ENCODE measurements at regions not wholly inside any gene's neighbourhood (a gene's known extent, or its start where the extent isn't known, plus 50 kb on each side); places are given as distances from the start of the nearest gene placed in this dataset.
"Not testable (repeated sequence)": the region's sequence is repeated elsewhere in the genome, so short reads cannot be mapped to it uniquely, and the experiment has no call there.

DNA sequence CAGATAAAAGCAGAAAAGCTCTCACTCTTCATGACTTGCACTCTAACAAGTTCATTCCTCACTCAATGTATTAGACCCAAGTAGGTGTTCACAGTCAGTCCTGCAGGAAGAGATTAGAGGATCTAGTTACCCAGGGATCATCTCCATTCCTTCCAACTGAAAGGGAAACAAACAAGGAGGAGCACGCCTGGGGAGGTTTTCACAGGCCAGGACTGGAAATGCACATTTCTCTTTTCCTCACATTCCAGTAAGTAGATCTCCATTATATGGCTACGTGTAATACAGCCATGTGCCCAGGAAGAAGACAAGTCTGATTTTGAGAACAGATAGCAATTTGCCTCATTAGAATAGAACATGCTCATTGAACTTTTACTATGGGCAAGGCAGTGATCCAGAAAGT is 1132.2 kb upstream of the FAM98A start:
- Histone ChIP-seq H3K27me3 (no peaks in the 10 kb centered on the region), H3K27ac (no peak overlapping the region), H3K4me3 (no peak overlapping the region), H3K4me1 (no peaks in the 10 kb centered on the region), H3K4me2 (no peak overlapping the region), H3K9me3 (no peaks in the 10 kb centered on the region), H3K9ac (no peak overlapping the region), H3K36me3 (no peaks in the 10 kb centered on the region), H4K20me1 (no peaks in the 10 kb centered on the region)
- no peak for TF ChIP-seq Cebpa-rat (IDR thresholded peaks at IDR 0.05)

DNA sequence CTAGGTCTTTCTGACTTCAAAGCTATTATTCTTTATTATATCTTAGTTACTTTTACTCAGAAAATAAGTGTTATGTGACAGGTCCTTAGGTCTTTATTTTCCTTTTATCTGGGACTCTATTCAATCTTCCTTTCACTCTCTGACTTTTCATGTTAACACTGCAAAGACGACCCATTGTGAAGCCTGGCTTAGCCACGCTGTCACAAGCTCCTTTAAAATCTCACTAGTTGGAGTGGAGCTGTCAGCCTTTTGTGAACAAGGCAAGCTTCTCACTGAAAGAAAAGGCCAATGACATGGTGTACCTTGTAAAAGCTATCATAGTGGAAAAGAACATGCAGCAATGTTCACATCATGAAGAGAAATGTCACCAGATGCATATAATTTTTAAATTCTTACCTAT is 1130.7 kb upstream of the FAM98A start:
- H3K27ac ChIP-seq: no peak overlapping the region
- no peak for TF ChIP-seq Cebpa-rat (IDR thresholded peaks at IDR 0.05)

DNA sequence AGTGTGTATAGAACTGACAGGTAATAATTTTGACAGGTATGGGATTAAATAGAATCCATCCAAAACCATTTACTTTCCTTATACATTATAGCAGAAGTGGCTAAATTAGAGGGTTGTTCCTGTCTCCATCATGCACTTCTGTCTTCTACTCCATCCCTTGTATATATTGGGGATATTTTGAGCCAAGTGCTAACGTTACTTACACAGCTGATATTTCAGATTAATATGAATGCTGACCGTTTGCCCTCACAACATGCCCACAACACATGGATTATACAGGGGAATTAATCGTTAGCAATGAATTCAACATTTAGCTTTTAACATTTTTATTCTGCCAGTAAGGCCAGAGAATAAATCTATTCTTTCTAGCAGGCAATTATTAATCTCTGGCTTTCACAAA is 1125.0 kb upstream of the FAM98A start:
- no peaks in the 10 kb centered on the region for H3K9me3 ChIP-seq
- no peak overlapping the region for H3K4me3 ChIP-seq
- no peaks in the 10 kb centered on the region for H3K4me1 ChIP-seq
- no peaks in the 10 kb centered on the region for H3K27me3 ChIP-seq
- H3K9ac ChIP-seq: no peak overlapping the region
- no peaks in the 10 kb centered on the region for H3K36me3 ChIP-seq
- no peak for TF ChIP-seq Cebpa-rat (IDR thresholded peaks at IDR 0.05)
- no peak overlapping the region for H3K4me2 ChIP-seq
- H3K27ac ChIP-seq: no peak overlapping the region
- no peaks in the 10 kb centered on the region for H4K20me1 ChIP-seq

More for the DNA sequence above, 1130.7 kb upstream of the FAM98A start:
- H3K4me3 ChIP-seq: no peak overlapping the region
- H3K36me3 ChIP-seq: no peaks in the 10 kb centered on the region
- H3K9me3 ChIP-seq: no peaks in the 10 kb centered on the region
- H3K9ac ChIP-seq: no peak overlapping the region
- H3K4me1 ChIP-seq: no peaks in the 10 kb centered on the region
- H3K4me2 ChIP-seq: no peak overlapping the region
- H3K27me3 ChIP-seq: no peaks in the 10 kb centered on the region
- H4K20me1 ChIP-seq: no peaks in the 10 kb centered on the region

DNA sequence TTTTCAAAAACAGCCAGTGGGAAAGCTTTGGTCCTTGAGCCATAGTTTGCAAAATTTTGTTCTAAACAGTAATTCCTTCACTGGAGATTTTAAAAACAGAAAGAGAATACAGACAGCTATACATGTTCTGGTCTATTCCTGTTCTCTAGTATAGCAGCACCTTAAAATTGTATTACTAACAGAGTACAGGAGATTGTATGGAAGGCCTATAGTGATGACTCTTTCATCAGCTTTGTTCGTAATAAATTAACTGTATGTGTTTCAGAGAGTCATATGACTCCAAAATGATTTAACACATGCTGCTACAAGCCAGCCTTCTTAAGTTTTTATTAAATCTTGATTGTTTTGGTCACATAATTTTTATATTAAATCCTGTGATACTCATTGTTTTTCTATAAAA is 1124.6 kb upstream of the FAM98A start:
- no peak overlapping the region for H3K27ac ChIP-seq
- H3K36me3 ChIP-seq: no peaks in the 10 kb centered on the region
- H3K4me1 ChIP-seq: no peaks in the 10 kb centered on the region
- no peaks in the 10 kb centered on the region for H3K9me3 ChIP-seq
- no peaks in the 10 kb centered on the region for H4K20me1 ChIP-seq
- no peak overlapping the region for H3K9ac ChIP-seq
- no peak overlapping the region for H3K4me2 ChIP-seq
- TF ChIP-seq Cebpa-rat (IDR thresholded peaks at IDR 0.05): no peak
- H3K27me3 ChIP-seq: no peaks in the 10 kb centered on the region
- H3K4me3 ChIP-seq: no peak overlapping the region

DNA sequence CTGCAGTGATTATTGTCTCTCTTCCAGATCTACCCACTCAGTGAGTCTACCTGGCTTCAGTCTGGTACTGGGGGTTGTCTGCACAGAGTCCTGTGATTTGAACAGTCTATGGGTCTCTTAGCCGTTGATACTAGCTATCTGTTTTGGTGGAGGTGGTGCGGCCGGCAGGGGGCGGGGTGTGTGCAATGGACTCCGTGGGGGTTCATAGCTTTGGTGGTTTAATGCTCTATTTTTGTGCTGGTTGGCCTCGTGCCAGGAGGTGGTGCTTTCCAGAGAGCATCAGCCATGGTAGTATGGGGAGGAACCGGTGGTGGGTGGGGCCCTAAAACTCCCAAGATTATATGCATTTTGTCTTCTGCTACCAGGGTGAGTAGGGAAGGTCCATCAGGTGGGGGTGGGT is 1120.1 kb upstream of the FAM98A start:
- no peak overlapping the region for H3K4me3 ChIP-seq
- no peaks in the 10 kb centered on the region for H3K36me3 ChIP-seq
- H3K4me2 ChIP-seq: no peak overlapping the region
- H3K9me3 ChIP-seq: no peaks in the 10 kb centered on the region
- H3K27ac ChIP-seq: no peak overlapping the region
- no peak for TF ChIP-seq Cebpa-rat (IDR thresholded peaks at IDR 0.05)
- no peaks in the 10 kb centered on the region for H4K20me1 ChIP-seq
- no peaks in the 10 kb centered on the region for H3K4me1 ChIP-seq
- H3K9ac ChIP-seq: no peak overlapping the region
- no peaks in the 10 kb centered on the region for H3K27me3 ChIP-seq

DNA sequence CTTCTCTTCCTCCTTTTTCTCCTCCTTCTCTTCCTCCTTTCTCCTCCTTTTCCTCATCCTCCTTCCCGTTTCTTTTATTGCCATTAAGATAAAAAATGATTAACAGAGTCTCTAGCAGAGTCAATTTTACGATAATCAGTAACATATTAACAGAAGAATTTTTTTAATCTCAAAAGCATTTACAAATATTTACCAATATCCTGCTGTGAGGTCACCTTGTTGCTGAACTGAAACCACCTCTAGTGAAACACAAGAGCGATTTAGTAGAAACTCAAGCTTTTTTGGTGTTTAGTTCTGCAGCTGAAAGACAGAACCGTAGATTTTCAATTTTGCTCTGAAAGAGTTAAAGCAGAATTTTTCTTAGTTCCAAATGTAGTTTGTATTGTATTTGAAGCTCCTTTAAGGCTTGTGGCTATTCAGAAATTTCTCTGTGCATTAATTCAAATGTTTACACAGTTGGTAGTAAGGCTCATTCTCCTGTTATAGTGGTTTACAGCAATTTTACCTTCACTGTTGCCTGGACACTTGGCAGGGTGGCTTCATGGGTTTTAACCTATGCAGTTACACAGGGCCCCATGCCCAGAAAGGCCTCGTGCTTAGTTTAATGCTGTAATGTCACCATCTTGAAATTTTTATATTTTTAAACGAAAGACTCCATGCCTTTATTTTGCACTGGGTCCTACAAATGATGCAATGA is 1106.6 kb upstream of the FAM98A start:
- no peak overlapping the region for H3K4me2 ChIP-seq
- H3K9me3 ChIP-seq: no peaks in the 10 kb centered on the region
- H3K36me3 ChIP-seq: no peaks in the 10 kb centered on the region
- H3K4me3 ChIP-seq: no peak overlapping the region
- TF ChIP-seq Cebpa-rat (IDR thresholded peaks at IDR 0.05): no peak
- no peaks in the 10 kb centered on the region for H3K27me3 ChIP-seq
- no peaks in the 10 kb centered on the region for H4K20me1 ChIP-seq
- H3K27ac ChIP-seq: no peak overlapping the region
- H3K4me1 ChIP-seq: no peaks in the 10 kb centered on the region
- H3K9ac ChIP-seq: no peak overlapping the region

DNA sequence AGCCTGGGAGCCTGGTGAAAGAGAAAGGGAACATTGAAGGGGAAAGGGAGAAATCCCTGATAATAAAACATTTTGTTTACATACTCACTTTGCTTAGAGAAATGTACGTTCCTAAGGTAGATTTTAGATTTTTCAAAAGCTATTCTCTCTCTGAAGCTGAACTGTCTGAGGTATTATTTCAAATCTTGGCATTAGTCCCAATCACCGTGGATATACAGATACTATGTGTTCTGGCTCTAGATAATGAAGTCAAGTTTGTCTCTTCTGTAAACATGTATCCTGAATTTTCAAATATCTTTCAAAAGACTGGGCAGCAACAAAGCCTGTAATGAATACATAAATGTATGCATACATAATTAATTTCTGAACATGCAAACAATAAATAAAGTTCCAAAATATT is 1104.2 kb upstream of the FAM98A start:
- Histone ChIP-seq H3K27ac (no peak overlapping the region), H3K4me1 (no peaks in the 10 kb centered on the region), H3K36me3 (no peaks in the 10 kb centered on the region), H4K20me1 (no peaks in the 10 kb centered on the region), H3K9me3 (no peaks in the 10 kb centered on the region), H3K4me3 (no peak overlapping the region), H3K9ac (no peak overlapping the region), H3K4me2 (no peak overlapping the region), H3K27me3 (no peaks in the 10 kb centered on the region)
- no peak for TF ChIP-seq Cebpa-rat (IDR thresholded peaks at IDR 0.05)

DNA sequence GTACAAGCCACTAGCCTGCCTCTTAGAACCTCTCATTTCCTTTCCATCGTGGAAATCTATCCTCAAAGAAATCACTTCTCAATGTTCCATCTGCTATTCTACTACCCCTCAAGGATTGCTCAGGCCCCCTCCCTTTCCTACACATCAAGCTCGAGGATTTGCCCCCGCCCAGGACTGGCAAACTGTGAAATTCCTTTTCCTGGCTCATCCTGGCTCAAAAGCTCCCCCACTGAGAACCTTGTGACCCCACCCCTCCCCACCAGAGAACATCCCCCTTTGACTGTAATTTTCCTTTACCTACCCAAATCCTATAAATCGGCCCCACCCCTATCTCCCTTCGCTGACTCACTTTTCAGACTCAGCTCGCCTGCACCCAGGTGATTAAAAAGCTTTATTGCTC is 1103.3 kb upstream of the FAM98A start:
- H3K4me2 ChIP-seq, H3K4me1 ChIP-seq, H3K27ac ChIP-seq: not testable (repeated sequence)

DNA sequence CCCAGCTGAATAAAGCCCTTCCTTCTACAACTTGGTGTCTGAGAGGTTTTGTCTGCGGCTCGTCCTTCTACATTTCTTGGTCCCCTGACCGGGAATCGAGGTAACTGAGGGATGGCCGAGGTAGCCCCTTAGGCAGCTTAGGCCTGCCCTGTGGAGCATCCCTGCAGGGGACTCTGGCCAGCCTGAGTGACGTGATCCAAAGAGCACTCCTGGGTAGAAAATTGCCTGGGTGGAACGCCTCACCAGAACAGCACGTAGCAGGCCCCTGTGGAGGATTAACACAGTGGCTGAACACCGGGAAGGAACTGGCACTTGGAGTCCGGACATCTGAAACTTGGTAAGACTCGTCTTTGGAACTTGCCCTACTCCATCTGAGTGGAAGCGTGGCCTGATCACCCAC is 1078.5 kb upstream of the FAM98A start:
- not testable (repeated sequence) for H3K27me3 ChIP-seq, H3K36me3 ChIP-seq, H3K4me3 ChIP-seq, H3K27ac ChIP-seq, H3K9me3 ChIP-seq, H4K20me1 ChIP-seq, H3K4me1 ChIP-seq, H3K4me2 ChIP-seq, H3K9ac ChIP-seq

More for the DNA sequence above, 1103.3 kb upstream of the FAM98A start:
- not testable (repeated sequence) for H3K9ac ChIP-seq, H3K36me3 ChIP-seq, H3K4me3 ChIP-seq, H4K20me1 ChIP-seq, H3K27me3 ChIP-seq, H3K9me3 ChIP-seq

DNA sequence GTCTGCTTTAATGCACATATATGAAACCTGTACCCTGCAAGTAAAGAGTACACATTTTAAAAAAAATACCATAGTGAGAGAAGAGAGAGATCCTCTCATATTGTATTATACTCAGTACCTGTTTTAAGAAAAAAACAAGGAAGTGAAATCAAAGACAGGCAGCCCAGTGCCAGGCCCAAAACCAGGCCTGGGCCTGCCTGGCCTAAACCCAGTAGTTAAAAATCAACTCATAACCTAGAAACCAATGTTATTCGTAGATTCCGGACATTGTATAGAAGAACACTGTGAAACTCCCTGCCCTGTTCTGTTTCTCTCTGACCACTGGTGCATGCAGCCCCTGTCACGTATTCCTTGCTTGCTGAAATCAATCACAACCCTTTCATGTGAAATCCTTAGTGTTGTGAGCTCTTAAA is 1078.0 kb upstream of the FAM98A start:
- not testable (repeated sequence) for H3K27me3 ChIP-seq, H3K36me3 ChIP-seq, H3K27ac ChIP-seq, H3K4me1 ChIP-seq, H3K4me3 ChIP-seq, H4K20me1 ChIP-seq, H3K4me2 ChIP-seq, H3K9me3 ChIP-seq, H3K9ac ChIP-seq

DNA sequence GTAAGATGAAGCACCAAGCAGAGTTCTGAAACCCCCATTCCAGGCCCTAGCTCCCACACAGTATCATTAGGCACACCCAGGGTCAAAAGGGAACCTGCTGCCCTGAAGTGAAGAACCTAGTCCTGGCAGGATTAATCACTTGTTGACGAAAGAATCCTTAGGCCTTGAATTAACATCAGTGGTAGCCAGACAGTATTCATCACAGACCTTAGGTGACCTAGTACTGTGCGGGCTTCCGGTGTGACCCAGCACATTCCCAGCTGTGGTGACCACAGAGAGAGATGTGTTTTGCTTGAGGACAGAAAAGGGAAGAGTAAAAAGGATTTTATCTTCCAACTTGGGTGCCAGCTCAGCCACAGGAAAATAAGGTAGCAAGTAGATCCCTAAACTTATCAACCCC is 1071.4 kb upstream of the FAM98A start:
- no peak overlapping the region for H3K4me3 ChIP-seq
- no peak overlapping the region for H3K9ac ChIP-seq
- H3K9me3 ChIP-seq: no peaks in the 10 kb centered on the region
- H3K27ac ChIP-seq: no peak overlapping the region
- no peak for TF ChIP-seq Cebpa-rat (IDR thresholded peaks at IDR 0.05)
- H4K20me1 ChIP-seq: no peaks in the 10 kb centered on the region
- H3K4me2 ChIP-seq: no peak overlapping the region
- H3K4me1 ChIP-seq: no peaks in the 10 kb centered on the region
- H3K36me3 ChIP-seq: no peaks in the 10 kb centered on the region
- no peaks in the 10 kb centered on the region for H3K27me3 ChIP-seq

Measured in BLaER1 (cell line).